EH (cell line): ENCODE measurements at regions not wholly inside any gene's neighbourhood (a gene's known extent, or its start where the extent isn't known, plus 50 kb on each side); places are given as distances from the start of the nearest gene placed in this dataset.

ENCODE experiments used
- DNase-seq: peaks from one replicate; pipeline ENCODE4 v3.0.0-alpha.2; 2015; ENCODE audit warnings: low read depth

- DNase-seq: no peak
These were observed 133.0 kb downstream of the C11orf87 start for GRCh38 chr11:109554951-109555350.

GRCh38 chr11:109564241-109564640 lies 142.3 kb downstream of the C11orf87 start:
- DNase-seq: no peak

- DNase-seq: no peak
These were observed 160.5 kb downstream of the C11orf87 start for GRCh38 chr11:109582470-109582869.

GRCh38 chr11:109584001-109584972 lies 162.3 kb downstream of the C11orf87 start:
- no peak for DNase-seq

GRCh38 chr11:109586789-109587188 lies 164.8 kb downstream of the C11orf87 start:
- DNase-seq: no peak

GRCh38 chr11:109590782-109591181 lies 168.8 kb downstream of the C11orf87 start:
- DNase-seq: no peak

- no peak for DNase-seq
These were observed 175.3 kb downstream of the C11orf87 start for GRCh38 chr11:109597336-109597735.

GRCh38 chr11:109604481-109605400 lies 182.8 kb downstream of the C11orf87 start:
- peak; percentile 1 for DNase-seq

- DNase-seq: no peak
These were observed 184.3 kb downstream of the C11orf87 start for GRCh38 chr11:109606256-109606655.

- no peak for DNase-seq
These were observed 187.6 kb downstream of the C11orf87 start for GRCh38 chr11:109609454-109610185.

- DNase-seq: no peak
These were observed 190.5 kb downstream of the C11orf87 start for GRCh38 chr11:109612496-109612895.

GRCh38 chr11:109619498-109619897 lies 197.5 kb downstream of the C11orf87 start:
- DNase-seq: no peak

GRCh38 chr11:109629734-109630133 lies 207.7 kb downstream of the C11orf87 start:
- no peak for DNase-seq

GRCh38 chr11:109641549-109641948 lies 219.6 kb downstream of the C11orf87 start:
- peak; percentile 32 for DNase-seq

- DNase-seq: peak; percentile 3
These were observed 222.2 kb downstream of the C11orf87 start for GRCh38 chr11:109644152-109644551.

- DNase-seq: no peak
These were observed 226.8 kb downstream of the C11orf87 start for GRCh38 chr11:109648804-109649203.

- no peak for DNase-seq
These were observed 232.1 kb downstream of the C11orf87 start for GRCh38 chr11:109654091-109654490.

GRCh38 chr11:109658190-109658589 lies 236.2 kb downstream of the C11orf87 start:
- DNase-seq: no peak

GRCh38 chr11:109667719-109668118 lies 245.7 kb downstream of the C11orf87 start:
- DNase-seq: no peak

GRCh38 chr11:109668973-109669634 lies 247.1 kb downstream of the C11orf87 start:
- no peak for DNase-seq

GRCh38 chr11:109677231-109677630 lies 255.2 kb downstream of the C11orf87 start:
- no peak for DNase-seq
